ENCODE measurements at regions not wholly inside any gene's neighbourhood (a gene's known extent, or its start where the extent isn't known, plus 50 kb on each side); places are given as distances from the start of the nearest gene placed in this dataset.

- no peak for DNase-seq
These were observed 1135.9 kb upstream of the WWC1 start for GRCh38 chr5:167155387-167156005.

GRCh38 chr5:167156446-167156845 is 1135.0 kb upstream of the WWC1 start:
- no peak for DNase-seq

GRCh38 chr5:167158588-167158987 is 1132.9 kb upstream of the WWC1 start:
- DNase-seq = no peak

DNA sequence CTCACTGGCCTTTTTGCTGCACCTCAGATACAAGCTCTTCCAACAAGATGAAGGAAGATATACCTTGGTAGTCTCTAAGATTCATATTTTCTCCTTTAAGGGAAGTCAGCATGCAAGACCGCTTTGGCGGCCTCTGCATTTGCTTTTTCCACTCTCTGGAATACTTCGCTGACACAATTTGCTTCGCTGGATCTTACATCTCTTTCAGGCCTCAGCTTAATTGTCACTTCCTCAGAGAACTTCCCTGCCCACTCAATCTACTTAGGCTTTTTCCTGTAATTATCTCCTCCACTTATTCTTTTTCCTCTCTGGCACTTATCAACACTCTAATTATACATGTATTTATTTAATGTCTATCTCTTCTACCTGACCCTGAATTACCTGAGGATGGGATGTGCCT is 1131.1 kb upstream of the WWC1 start:
- DNase-seq = no peak

GRCh38 chr5:167166696-167167095 is 1124.7 kb upstream of the WWC1 start:
- DNase-seq = no peak

DNA sequence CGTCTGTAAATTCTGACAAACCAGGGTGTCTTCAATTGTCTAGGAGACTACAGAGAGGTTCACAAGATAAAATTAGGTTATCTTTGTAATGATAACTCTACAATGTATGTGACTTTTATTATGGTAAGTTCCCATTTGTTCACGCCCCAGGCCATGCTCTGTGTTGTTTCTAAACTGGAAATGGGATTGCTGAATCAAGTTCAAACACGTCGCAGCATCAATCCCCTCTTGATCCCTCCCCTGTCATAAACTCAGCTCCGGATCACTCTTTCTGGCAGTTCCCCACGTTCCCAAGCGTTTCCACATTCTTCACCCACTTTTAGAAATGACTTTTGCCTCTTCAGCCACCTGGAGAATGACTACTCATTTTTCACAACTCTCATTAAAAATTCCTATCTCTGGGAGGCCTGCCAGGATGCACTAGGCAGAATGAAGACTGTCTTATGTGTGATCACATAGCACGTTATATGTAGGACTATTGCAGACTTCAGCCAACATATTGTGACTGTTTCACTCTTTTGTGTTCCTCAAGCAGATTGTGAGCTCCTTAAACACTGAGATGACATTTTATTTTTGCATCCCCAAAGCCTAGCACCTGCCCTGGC is 1124.2 kb upstream of the WWC1 start:
- DNase-seq = no peak

DNA sequence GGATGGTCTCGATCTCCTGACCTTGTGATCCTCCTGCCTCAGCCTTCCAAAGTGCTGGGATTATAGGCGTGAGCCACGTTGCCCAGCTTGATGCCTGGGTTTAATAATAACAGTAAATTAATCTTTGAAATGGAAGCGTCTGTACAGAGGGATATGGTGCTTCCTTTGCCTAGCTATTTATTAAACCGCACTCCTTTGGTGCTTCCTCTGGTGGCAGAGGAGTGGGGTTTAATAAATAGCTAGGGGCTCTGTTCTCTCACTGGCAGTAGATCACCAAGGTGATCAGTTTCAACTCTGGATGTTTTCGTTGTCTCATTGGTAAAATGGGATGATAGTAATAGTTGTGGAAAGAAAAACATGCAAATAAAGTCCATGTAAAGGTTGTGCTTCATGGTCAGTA is 1122.5 kb upstream of the WWC1 start:
- DNase-seq = no peak

DNA sequence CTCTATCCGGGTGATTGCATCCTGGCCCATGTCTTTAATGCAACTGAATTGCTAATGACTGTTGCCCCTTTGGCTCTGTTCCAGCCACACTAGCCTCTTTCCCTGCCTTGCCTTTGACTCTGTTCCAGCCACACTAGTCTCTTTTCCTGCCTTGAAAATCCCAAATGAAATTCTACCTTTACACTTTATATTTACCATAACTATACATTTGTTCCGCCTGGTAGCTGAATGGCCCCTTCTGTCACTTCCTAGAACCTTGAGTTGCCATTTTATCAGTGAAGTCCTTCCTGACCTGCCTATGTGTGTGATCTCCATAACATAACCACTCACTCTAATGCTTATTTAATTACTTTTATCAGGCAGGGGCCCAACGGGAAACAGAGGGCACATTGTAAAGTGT is 1120.4 kb upstream of the WWC1 start:
- no peak for DNase-seq

DNA sequence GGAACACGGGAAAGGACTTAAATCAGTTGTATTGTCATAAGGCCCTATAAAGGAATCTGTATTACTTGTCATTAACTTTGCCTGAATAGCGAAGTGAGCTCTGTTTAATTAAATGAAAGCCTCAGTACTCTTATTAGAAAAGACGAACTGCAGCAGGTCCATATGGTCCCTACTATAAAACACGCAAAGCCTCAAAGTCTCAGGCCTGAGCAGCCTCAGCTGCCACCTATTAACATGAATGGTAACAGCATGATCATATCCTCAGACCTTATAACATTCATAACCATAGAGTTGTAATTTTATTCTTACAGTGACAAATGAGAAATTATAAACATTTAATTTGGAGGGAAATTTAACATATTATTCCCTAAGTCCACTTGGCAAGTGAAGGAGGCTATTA is 1113.7 kb upstream of the WWC1 start:
- no peak for DNase-seq

GRCh38 chr5:167180906-167181305 is 1110.5 kb upstream of the WWC1 start:
- no peak for DNase-seq

DNA sequence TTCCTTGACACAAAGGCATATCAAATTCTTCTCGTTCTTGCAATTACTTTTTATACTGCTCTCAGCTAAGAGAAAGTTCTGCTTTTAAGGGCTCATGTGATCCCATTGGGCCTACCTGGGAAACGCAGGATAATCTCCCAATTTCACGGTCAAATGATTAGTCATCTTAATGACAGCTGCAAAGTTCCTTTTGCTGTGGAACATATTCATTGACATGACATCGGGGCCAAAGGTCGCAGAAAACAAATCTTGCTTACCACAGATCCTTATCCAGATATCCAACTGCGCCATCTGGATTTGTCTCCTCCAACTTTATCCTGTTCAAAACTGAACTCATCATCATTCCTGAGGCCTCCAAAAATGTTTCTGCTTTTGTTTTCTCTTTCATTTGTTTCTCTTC is 1085.6 kb upstream of the WWC1 start:
- no peak for DNase-seq

DNA sequence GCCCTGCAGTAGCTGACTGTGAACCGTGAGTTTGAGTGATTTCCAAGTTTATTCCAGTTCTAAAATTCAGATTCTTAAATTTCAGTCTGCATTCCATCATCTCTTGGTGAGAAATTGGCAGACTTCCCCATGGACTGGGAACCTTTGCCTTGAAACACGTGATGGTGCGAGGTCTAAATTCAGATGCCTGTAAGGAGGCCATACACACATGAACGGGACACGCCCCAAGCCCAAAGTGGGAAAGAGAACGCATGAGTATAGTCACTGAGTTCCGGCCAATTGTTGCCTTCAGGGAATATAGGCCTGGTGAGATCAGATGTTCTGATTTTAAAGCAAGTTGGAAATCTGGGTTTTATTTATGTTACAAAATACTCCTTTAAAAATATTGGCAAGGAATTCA is 1084.4 kb upstream of the WWC1 start:
- DNase-seq = no peak

DNA sequence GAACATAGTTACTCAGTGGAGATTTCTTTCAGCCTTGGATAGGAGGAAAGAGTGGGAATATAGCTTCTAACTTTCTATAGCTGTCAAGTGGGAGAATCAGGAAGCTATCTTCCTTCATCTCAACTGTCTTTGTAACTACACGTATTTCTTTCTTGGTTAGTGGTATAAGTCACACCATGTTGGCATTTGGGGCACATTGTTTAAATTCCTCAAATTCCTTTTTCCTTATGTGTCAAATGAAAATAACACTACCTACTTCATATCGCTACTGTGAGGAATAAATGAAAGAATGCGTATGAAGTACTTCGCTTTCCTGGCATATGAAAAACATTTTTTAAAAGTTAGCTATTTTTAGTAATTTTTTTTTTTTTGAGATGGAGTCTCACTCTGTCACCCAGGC is 1082.5 kb upstream of the WWC1 start:
- DNase-seq = no peak

DNA sequence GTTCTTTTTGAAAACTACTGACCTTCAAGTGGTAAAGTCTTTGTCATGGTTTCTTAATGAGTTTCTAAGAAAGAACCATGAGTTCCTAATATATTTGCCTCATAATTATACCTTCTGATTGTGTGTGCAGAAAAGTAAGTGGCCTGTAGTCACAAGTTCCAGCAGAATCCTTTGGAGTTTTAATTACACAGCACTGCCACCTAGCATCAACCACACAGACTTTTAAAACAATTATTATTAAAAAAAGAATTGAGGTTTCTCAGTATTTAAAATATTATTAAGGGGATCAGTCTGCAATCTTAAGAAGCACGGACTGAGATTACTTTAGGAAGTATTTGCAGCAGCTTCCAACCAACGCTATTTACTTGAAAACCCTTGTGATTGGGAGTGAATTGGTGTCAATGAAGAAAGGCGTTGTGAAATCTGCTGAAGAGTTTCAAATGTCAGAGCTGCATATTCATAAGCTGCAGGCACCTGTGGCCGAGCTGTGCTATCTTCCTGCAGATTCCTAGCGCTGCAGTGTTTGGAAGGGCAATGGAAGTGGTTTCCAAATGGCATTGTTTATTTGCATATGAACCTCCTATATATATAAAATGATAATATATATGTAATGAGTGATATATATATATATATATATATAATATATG is 1074.2 kb upstream of the WWC1 start:
- DNase-seq = no peak

DNA sequence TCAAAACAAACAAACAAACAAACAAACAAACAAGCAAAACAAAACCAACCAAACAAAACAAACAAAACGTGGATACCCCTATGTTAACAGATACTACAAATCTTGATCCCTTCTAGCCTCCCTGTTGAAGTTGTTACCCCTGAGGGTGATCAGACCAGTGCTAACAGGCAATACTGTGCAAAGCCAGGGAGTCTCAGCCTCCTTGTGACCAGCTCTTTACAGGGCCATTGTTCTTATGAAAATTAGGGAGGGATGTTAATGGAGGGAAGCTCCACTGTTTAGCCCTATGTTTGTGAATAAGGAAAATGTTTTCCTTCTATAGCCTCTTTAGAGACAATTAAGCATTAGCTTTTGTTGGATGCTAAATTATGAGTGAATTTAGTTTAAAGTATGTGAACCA is 1072.1 kb upstream of the WWC1 start:
- DNase-seq = no peak

- no peak for DNase-seq
These were observed 1065.1 kb upstream of the WWC1 start for GRCh38 chr5:167226386-167226785.

- DNase-seq = no peak
These were observed 1063.3 kb upstream of the WWC1 start for GRCh38 chr5:167228134-167228533.

- DNase-seq = no peak
These were observed 1061.7 kb upstream of the WWC1 start for GRCh38 chr5:167229751-167230150.

- DNase-seq = no peak
These were observed 1061.0 kb upstream of the WWC1 start for GRCh38 chr5:167230414-167230813.

DNA sequence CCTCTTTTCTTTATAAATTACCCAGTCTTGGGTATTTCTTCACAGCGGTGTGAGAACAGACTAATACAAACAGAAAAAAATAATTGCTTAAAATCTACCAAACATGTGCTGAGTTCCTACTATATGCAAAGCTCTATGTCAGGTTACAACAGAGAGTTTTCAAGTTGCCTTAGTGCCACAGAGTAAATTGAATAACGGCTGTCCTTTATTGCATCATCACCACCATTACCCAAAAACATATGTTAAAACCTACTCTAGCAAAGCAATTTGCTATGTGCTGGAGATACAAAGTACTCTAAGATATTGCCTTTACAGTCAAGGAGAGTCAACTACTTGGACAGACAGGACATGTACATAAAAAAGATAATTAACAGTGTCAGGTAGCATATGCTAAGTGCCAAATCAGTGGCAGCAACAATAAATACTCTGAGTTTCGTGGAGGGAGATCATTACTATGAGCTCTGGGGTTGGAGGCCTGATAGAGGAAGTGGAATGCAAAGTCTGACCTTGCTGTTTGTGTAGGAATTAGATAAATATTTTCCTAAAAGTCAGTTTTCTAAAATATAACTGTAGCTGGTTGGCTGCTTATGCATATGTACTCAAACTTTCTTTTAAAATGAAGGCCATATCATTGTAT is 1058.7 kb upstream of the WWC1 start:
- DNase-seq = no peak

GRCh38 chr5:167233507-167234220 is 1057.8 kb upstream of the WWC1 start:
- no peak for DNase-seq

- no peak for DNase-seq
These were observed 1049.9 kb upstream of the WWC1 start for GRCh38 chr5:167241436-167242067.

DNA sequence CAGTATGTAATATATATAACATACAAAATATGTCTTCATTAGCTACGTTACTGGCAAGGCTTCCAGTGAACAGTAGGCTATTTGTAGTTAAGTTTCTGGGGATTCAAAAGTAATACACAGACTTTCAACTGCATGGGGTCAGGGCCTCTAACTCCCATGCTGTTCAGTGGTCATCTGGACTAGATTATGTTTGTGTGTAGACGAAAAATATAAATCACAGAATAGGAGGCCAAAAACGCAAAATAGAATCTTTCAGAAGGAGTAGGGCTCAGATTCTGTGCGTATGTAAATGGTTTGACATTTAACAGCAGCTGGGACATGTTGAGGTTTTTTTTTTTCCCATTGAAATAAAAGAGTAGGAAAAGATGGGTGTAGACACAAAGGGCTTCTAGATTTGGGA is 1048.7 kb upstream of the WWC1 start:
- no peak for DNase-seq

All from NCI-H2029 treated with DMSO at 0.1 percent for 48 hours (cell line).